IPS-18a (cell line): ENCODE measurements at regions not wholly inside any gene's neighbourhood (a gene's known extent, or its start where the extent isn't known, plus 50 kb on each side); places are given as distances from the start of the nearest gene placed in this dataset.

Experiments
- H3K27ac ChIP-seq: one replicate; pipeline ENCODE4 v1.5.1; 2013; ENCODE audit warnings: low read length
- H3K27me3 ChIP-seq: one replicate; pipeline ENCODE4 v1.6.1; 2013; ENCODE audit warnings: mild to moderate bottlenecking, low read length; ENCODE audit not compliant: control insufficient read depth, insufficient read depth
- H3K36me3 ChIP-seq: one replicate; pipeline ENCODE4 v1.6.1; 2013; ENCODE audit warnings: low read depth, low read length; ENCODE audit not compliant: control insufficient read depth
- H3K4me1 ChIP-seq: one replicate; pipeline ENCODE4 v1.6.1; 2013; ENCODE audit warnings: low read depth, low read length; ENCODE audit not compliant: control insufficient read depth
- H3K4me3 ChIP-seq: one replicate; pipeline ENCODE4 v1.5.1; 2013; ENCODE audit warnings: low read length
- H3K9ac ChIP-seq: one replicate; pipeline ENCODE4 v1.6.1; 2013; ENCODE audit warnings: mild to moderate bottlenecking, low read length, moderate library complexity
- H3K9me3 ChIP-seq: one replicate; pipeline ENCODE4 v1.6.1; 2013; ENCODE audit warnings: low read depth, low read length; ENCODE audit not compliant: control insufficient read depth

- Histone ChIP-seq H3K27ac (no peak overlapping the region), H3K4me1 (no peaks in the 10 kb centered on the region), H3K27me3 (no peaks in the 10 kb centered on the region), H3K4me3 (no peak overlapping the region), H3K9ac (no peak overlapping the region), H3K36me3 (no peaks in the 10 kb centered on the region), H3K9me3 (no peaks in the 10 kb centered on the region)
Observed at GRCh38 chr5:67308988-67309688, 112.5 kb upstream of the CD180 start.

- Histone ChIP-seq H3K27ac (no peak overlapping the region), H3K27me3 (no peaks in the 10 kb centered on the region), H3K9me3 (no peaks in the 10 kb centered on the region), H3K9ac (no peak overlapping the region), H3K4me1 (no peaks in the 10 kb centered on the region), H3K4me3 (no peak overlapping the region), H3K36me3 (no peaks in the 10 kb centered on the region)
Observed at GRCh38 chr5:67306965-67307607, 110.5 kb upstream of the CD180 start.

- Histone ChIP-seq H3K4me3 (no peak overlapping the region), H3K27ac (no peak overlapping the region), H3K9ac (no peak overlapping the region), H3K36me3 (no peaks in the 10 kb centered on the region), H3K4me1 (no peaks in the 10 kb centered on the region), H3K27me3 (no peaks in the 10 kb centered on the region), H3K9me3 (no peaks in the 10 kb centered on the region)
Observed at GRCh38 chr5:67305913-67306710, 109.5 kb upstream of the CD180 start.

- H3K27ac ChIP-seq, result no peak overlapping the region
Observed at GRCh38 chr5:67305401-67305800, 108.8 kb upstream of the CD180 start.

GRCh38 chr5:67303356-67303755, 106.8 kb upstream of the CD180 start:
- Histone ChIP-seq H3K36me3 (no peaks in the 10 kb centered on the region), H3K9ac (no peak overlapping the region), H3K27ac (no peak overlapping the region), H3K9me3 (no peaks in the 10 kb centered on the region), H3K4me1 (no peaks in the 10 kb centered on the region), H3K27me3 (no peaks in the 10 kb centered on the region), H3K4me3 (no peak overlapping the region)

More at GRCh38 chr5:67305401-67305800, 108.8 kb upstream of the CD180 start:
- Histone ChIP-seq H3K9me3 (no peaks in the 10 kb centered on the region), H3K4me3 (no peak overlapping the region), H3K4me1 (no peaks in the 10 kb centered on the region), H3K27me3 (no peaks in the 10 kb centered on the region), H3K9ac (no peak overlapping the region), H3K36me3 (no peaks in the 10 kb centered on the region)

- Histone ChIP-seq H3K9me3 (no peaks in the 10 kb centered on the region), H3K27ac (no peak overlapping the region), H3K4me1 (no peaks in the 10 kb centered on the region), H3K4me3 (no peak overlapping the region), H3K36me3 (no peaks in the 10 kb centered on the region), H3K27me3 (no peaks in the 10 kb centered on the region), H3K9ac (no peak overlapping the region)
Observed at GRCh38 chr5:67301285-67301903, 104.8 kb upstream of the CD180 start.

GRCh38 chr5:67300326-67300725, 103.7 kb upstream of the CD180 start:
- H3K9me3 ChIP-seq, result no peaks in the 10 kb centered on the region
- H3K27ac ChIP-seq, result no peak overlapping the region
- no peak overlapping the region for H3K9ac ChIP-seq
- H3K36me3 ChIP-seq, result no peaks in the 10 kb centered on the region
- H3K4me1 ChIP-seq, result no peaks in the 10 kb centered on the region
- no peak overlapping the region for H3K4me3 ChIP-seq
- no peaks in the 10 kb centered on the region for H3K27me3 ChIP-seq

GRCh38 chr5:67299231-67299735, 102.7 kb upstream of the CD180 start:
- no peaks in the 10 kb centered on the region for H3K27me3 ChIP-seq
- no peak overlapping the region for H3K27ac ChIP-seq
- no peaks in the 10 kb centered on the region for H3K36me3 ChIP-seq
- H3K4me1 ChIP-seq, result no peaks in the 10 kb centered on the region
- no peak overlapping the region for H3K4me3 ChIP-seq
- H3K9ac ChIP-seq, result no peak overlapping the region
- no peaks in the 10 kb centered on the region for H3K9me3 ChIP-seq

GRCh38 chr5:67297802-67298532, 101.4 kb upstream of the CD180 start:
- Histone ChIP-seq H3K9ac (no peak overlapping the region), H3K27ac (no peak overlapping the region), H3K27me3 (no peaks in the 10 kb centered on the region), H3K36me3 (no peaks in the 10 kb centered on the region), H3K4me1 (no peaks in the 10 kb centered on the region), H3K9me3 (no peaks in the 10 kb centered on the region), H3K4me3 (no peak overlapping the region)

- H3K9ac ChIP-seq, result no peak overlapping the region
- no peaks in the 10 kb centered on the region for H3K9me3 ChIP-seq
- H3K27ac ChIP-seq, result no peak overlapping the region
- H3K27me3 ChIP-seq, result no peaks in the 10 kb centered on the region
- no peaks in the 10 kb centered on the region for H3K4me1 ChIP-seq
- H3K4me3 ChIP-seq, result no peak overlapping the region
- H3K36me3 ChIP-seq, result no peaks in the 10 kb centered on the region
Observed at GRCh38 chr5:67297376-67297775, 100.8 kb upstream of the CD180 start.
